ENCODE measurements at regions not wholly inside any gene's neighbourhood (a gene's known extent, or its start where the extent isn't known, plus 50 kb on each side); places are given as distances from the start of the nearest gene placed in this dataset.

DNA sequence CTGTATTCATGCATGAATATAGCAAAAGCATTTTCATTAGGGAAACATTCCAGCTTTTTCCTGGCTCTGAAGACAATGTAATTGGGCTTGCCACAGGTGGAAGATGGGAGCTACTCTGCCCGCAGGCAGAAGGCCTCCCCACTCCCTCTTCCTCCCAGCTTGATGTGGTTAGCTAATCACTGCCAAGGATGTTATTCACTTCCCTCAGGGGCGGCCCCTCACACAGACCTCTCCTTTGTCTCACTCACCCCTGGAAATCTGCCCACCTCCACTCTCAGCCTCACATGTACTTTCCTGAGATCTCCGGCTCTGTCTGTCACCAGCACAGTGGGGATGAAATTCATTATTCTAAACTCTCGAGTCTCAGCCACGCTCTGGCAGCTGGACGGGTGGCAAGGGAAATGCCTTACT is 100.7 kb downstream of the ANKRD60 start:
- no peak for DNase-seq (ENCODE audit: low read depth)
- TF ChIP-seq CTCF (IDR thresholded peaks at IDR 0.05; ENCODE audit: low read depth, low read length) (no peak), MYC (IDR thresholded peaks at IDR 0.05; ENCODE audit: low read depth, low read length) (no peak), POLR2A (IDR thresholded peaks at IDR 0.05; ENCODE audit: extremely low read depth, insufficient read length) (no peak)
- TF ChIP-seq, protein P1, sequence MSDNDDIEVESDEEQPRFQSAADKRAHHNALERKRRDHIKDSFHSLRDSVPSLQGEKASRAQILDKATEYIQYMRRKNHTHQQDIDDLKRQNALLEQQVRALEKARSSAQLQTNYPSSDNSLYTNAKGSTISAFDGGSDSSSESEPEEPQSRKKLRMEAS (IDR thresholded peaks at IDR 0.05; ENCODE audit: low read depth, low read length) = no peak
- no peak overlapping the region for H3K4me3 ChIP-seq (ENCODE audit: low read depth, low read length)

GRCh38 chr20:58125726-58126125 is 102.7 kb downstream of the ANKRD60 start:
- TF ChIP-seq MYC (IDR thresholded peaks at IDR 0.05; ENCODE audit: low read depth, low read length) (no peak), CTCF (IDR thresholded peaks at IDR 0.05; ENCODE audit: low read depth, low read length) (no peak), POLR2A (IDR thresholded peaks at IDR 0.05; ENCODE audit: extremely low read depth, insufficient read length) (no peak)
- TF ChIP-seq, protein P1 (IDR thresholded peaks at IDR 0.05; ENCODE audit: low read depth, low read length) = no peak
- DNase-seq (ENCODE audit: low read depth) = no peak
- no peak overlapping the region for H3K4me3 ChIP-seq (ENCODE audit: low read depth, low read length)

GRCh38 chr20:58117944-58118343 is 110.5 kb downstream of the ANKRD60 start:
- H3K4me3 ChIP-seq (ENCODE audit: low read depth, low read length) = no peak overlapping the region
- TF ChIP-seq, protein P1 (IDR thresholded peaks at IDR 0.05; ENCODE audit: low read depth, low read length) = no peak
- TF ChIP-seq MYC (IDR thresholded peaks at IDR 0.05; ENCODE audit: low read depth, low read length) = no peak
- DNase-seq (ENCODE audit: low read depth) = no peak

DNA sequence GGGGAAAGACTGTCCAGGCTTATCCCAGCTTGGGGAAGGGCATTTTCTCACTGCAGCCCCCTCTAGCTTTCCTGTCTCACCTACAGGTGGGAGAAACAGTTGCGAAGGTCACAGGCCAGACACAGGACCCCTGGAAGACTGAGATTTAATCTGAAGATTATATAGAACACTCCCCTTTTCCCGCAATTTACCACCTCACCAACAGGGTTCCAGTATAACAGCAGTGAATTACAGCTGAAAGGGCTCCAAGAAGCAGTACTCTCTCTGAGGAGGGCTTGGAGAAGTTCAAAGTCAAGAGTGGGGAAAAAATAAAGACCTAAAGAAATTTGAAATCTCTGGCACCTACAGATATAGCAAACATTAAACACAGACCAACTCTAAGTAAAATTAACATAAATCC is 111.9 kb downstream of the ANKRD60 start:
- TF ChIP-seq CTCF (IDR thresholded peaks at IDR 0.05; ENCODE audit: low read depth, low read length) = no peak
- no peak for TF ChIP-seq MYC (IDR thresholded peaks at IDR 0.05; ENCODE audit: low read depth, low read length)
- TF ChIP-seq, protein P1 (IDR thresholded peaks at IDR 0.05; ENCODE audit: low read depth, low read length) = no peak
- TF ChIP-seq POLR2A (IDR thresholded peaks at IDR 0.05; ENCODE audit: extremely low read depth, insufficient read length) = no peak
- no peak for DNase-seq (ENCODE audit: low read depth)
- H3K4me3 ChIP-seq (ENCODE audit: low read depth, low read length) = no peak overlapping the region

GRCh38 chr20:58113716-58114115 is 114.7 kb downstream of the ANKRD60 start:
- TF ChIP-seq POLR2A (IDR thresholded peaks at IDR 0.05; ENCODE audit: extremely low read depth, insufficient read length) (no peak), MYC (IDR thresholded peaks at IDR 0.05; ENCODE audit: low read depth, low read length) (no peak), CTCF (IDR thresholded peaks at IDR 0.05; ENCODE audit: low read depth, low read length) (no peak)
- TF ChIP-seq, protein P1 (IDR thresholded peaks at IDR 0.05; ENCODE audit: low read depth, low read length) = no peak
- no peak for DNase-seq (ENCODE audit: low read depth)
- H3K4me3 ChIP-seq (ENCODE audit: low read depth, low read length) = no peak overlapping the region

GRCh38 chr20:58112017-58112781 is 116.3 kb downstream of the ANKRD60 start:
- peak; percentile 40 for DNase-seq (ENCODE audit: low read depth)
- TF ChIP-seq CTCF (IDR thresholded peaks at IDR 0.05; ENCODE audit: low read depth, low read length) = no peak
- TF ChIP-seq POLR2A (IDR thresholded peaks at IDR 0.05; ENCODE audit: extremely low read depth, insufficient read length) = no peak
- TF ChIP-seq MYC (IDR thresholded peaks at IDR 0.05; ENCODE audit: low read depth, low read length) = no peak
- TF ChIP-seq, protein P1 (IDR thresholded peaks at IDR 0.05; ENCODE audit: low read depth, low read length) = no peak
- no peak overlapping the region for H3K4me3 ChIP-seq (ENCODE audit: low read depth, low read length)

All from NB4 (cell line).